Activated T-cell treated with anti-CD3 and anti-CD28 coated beads for 48 hours (primary cell): ENCODE measurements at regions not wholly inside any gene's neighbourhood (a gene's known extent, or its start where the extent isn't known, plus 50 kb on each side); places are given as distances from the start of the nearest gene placed in this dataset.

Experiments used
- DNase-seq: peaks from one replicate; pipeline ENCODE4 v3.0.0-alpha.2; 2020; ENCODE audit warnings: low read depth

GRCh38 chr13:97111756-97112155, 110.4 kb upstream of the MBNL2 start:
- no peak for DNase-seq

GRCh38 chr13:97112446-97113152, 109.5 kb upstream of the MBNL2 start:
- DNase-seq, result no peak

GRCh38 chr13:97113231-97114001, 108.7 kb upstream of the MBNL2 start:
- DNase-seq, result no peak

- DNase-seq, result no peak
Observed at GRCh38 chr13:97114651-97115050, 107.5 kb upstream of the MBNL2 start.

GRCh38 chr13:97116754-97117153, 105.4 kb upstream of the MBNL2 start:
- DNase-seq, result no peak

- no peak for DNase-seq
Observed at GRCh38 chr13:97117388-97117910, 104.7 kb upstream of the MBNL2 start.

GRCh38 chr13:97119943-97120342, 102.2 kb upstream of the MBNL2 start:
- no peak for DNase-seq

- DNase-seq, result no peak
Observed at GRCh38 chr13:97120346-97120745, 101.8 kb upstream of the MBNL2 start.

GRCh38 chr13:97120976-97121375, 101.2 kb upstream of the MBNL2 start:
- no peak for DNase-seq

GRCh38 chr13:97121894-97122293, 100.2 kb upstream of the MBNL2 start:
- DNase-seq, result no peak

GRCh38 chr13:97122381-97122996, 99.6 kb upstream of the MBNL2 start:
- DNase-seq, result no peak

GRCh38 chr13:97124206-97124605, 97.9 kb upstream of the MBNL2 start:
- DNase-seq, result no peak

GRCh38 chr13:97124915-97125809, 97.0 kb upstream of the MBNL2 start:
- DNase-seq, result peak; percentile 32

GRCh38 chr13:97125810-97126738, 96.1 kb upstream of the MBNL2 start:
- DNase-seq, result no peak

GRCh38 chr13:97127842-97128241, 94.3 kb upstream of the MBNL2 start:
- no peak for DNase-seq

- no peak for DNase-seq
Observed at GRCh38 chr13:97130190-97130589, 91.9 kb upstream of the MBNL2 start.

- DNase-seq, result no peak
Observed at GRCh38 chr13:97131447-97131846, 90.7 kb upstream of the MBNL2 start.

GRCh38 chr13:97133554-97133953, 88.6 kb upstream of the MBNL2 start:
- DNase-seq, result no peak

GRCh38 chr13:97133955-97134354, 88.2 kb upstream of the MBNL2 start:
- DNase-seq, result no peak

- no peak for DNase-seq
Observed at GRCh38 chr13:97134364-97135095, 87.6 kb upstream of the MBNL2 start.
